Parathyroid adenoma (tissue), 2 donors: ENCODE measurements at regions not wholly inside any gene's neighbourhood (a gene's known extent, or its start where the extent isn't known, plus 50 kb on each side); places are given as distances from the start of the nearest gene placed in this dataset.

Experiments
- H2AFZ ChIP-seq: fragments of 300-600 bp; sonication (generic); one replicate; pipeline ENCODE4 v1.7.0; 2017; ENCODE audit warnings: antibody characterized with exemption, mild to moderate bottlenecking
- H3K27ac ChIP-seq: fragments of 300-600 bp; sonication (generic); one replicate; pipeline ENCODE4 v1.7.0; 2017
- H3K27me3 ChIP-seq: fragments of 300-600 bp; sonication (generic); one replicate; pipeline ENCODE4 v1.7.0; 2017; ENCODE audit warnings: low read length; ENCODE audit not compliant: control insufficient read depth, insufficient read depth
- H3K36me3 ChIP-seq: fragments of 300-600 bp; sonication (generic); one replicate; pipeline ENCODE4 v1.7.0; 2017; ENCODE audit warnings: low read length; ENCODE audit not compliant: control insufficient read depth, insufficient read depth
- H3K4me1 ChIP-seq: fragments of 300-600 bp; sonication (generic); one replicate; pipeline ENCODE4 v1.7.0; 2017; ENCODE audit warnings: control low read depth
- H3K4me2 ChIP-seq: fragments of 300-600 bp; sonication (generic); one replicate; pipeline ENCODE4 v1.7.0; 2017; ENCODE audit warnings: low read length
- H3K4me3 ChIP-seq: fragments of 300-600 bp; sonication (generic); one replicate; pipeline ENCODE4 v1.7.0; 2017; ENCODE audit warnings: low read depth, low read length
- H3K79me2 ChIP-seq: fragments of 300-600 bp; sonication (generic); one replicate; pipeline ENCODE4 v1.7.0; 2017; ENCODE audit warnings: control low read depth
- H3K9ac ChIP-seq: fragments of 300-600 bp; sonication (generic); one replicate; pipeline ENCODE4 v1.7.0; 2017; ENCODE audit warnings: mild to moderate bottlenecking
- H3K9me3 ChIP-seq: fragments of 300-600 bp; sonication (generic); one replicate; pipeline ENCODE4 v1.7.0; 2017; ENCODE audit warnings: low read length; ENCODE audit not compliant: control insufficient read depth
- CTCF ChIP-seq: fragments of 300-600 bp; sonication (generic); IDR thresholded peaks from one replicate; pipeline ENCODE4 v1.7.0; 2017; ENCODE audit warnings: antibody characterized with exemption, mild to moderate bottlenecking
- donor health status: primary hyperparathyroidism.

GRCh38 chr16:85989863-85990643 lies 91.1 kb downstream of the IRF8 start:
- H3K9me3 ChIP-seq = no peaks in the 10 kb centered on the region
- no peak overlapping the region for H3K4me3 ChIP-seq
- TF ChIP-seq CTCF = no peak
- no peak overlapping the region for H3K9ac ChIP-seq
- no peak overlapping the region for H3K27ac ChIP-seq
- no peak overlapping the region for H3K4me2 ChIP-seq
- H3K27me3 ChIP-seq = no peaks in the 10 kb centered on the region
- no peak overlapping the region for H2AFZ ChIP-seq
- H3K36me3 ChIP-seq = no peaks in the 10 kb centered on the region
- no peaks in the 10 kb centered on the region for H3K79me2 ChIP-seq
- H3K4me1 ChIP-seq = no peaks in the 10 kb centered on the region

- Histone ChIP-seq H3K79me2 (no peaks in the 10 kb centered on the region), H3K4me2 (no peak overlapping the region), H3K27ac (no peak overlapping the region), H3K27me3 (no peaks in the 10 kb centered on the region), H3K9me3 (no peaks in the 10 kb centered on the region), H3K36me3 (no peaks in the 10 kb centered on the region), H2AFZ (no peak overlapping the region), H3K4me1 (no peaks in the 10 kb centered on the region), H3K9ac (no peak overlapping the region), H3K4me3 (no peak overlapping the region)
- TF ChIP-seq CTCF = no peak
Measured at GRCh38 chr16:85990861-85991301, 91.9 kb downstream of the IRF8 start.

DNA sequence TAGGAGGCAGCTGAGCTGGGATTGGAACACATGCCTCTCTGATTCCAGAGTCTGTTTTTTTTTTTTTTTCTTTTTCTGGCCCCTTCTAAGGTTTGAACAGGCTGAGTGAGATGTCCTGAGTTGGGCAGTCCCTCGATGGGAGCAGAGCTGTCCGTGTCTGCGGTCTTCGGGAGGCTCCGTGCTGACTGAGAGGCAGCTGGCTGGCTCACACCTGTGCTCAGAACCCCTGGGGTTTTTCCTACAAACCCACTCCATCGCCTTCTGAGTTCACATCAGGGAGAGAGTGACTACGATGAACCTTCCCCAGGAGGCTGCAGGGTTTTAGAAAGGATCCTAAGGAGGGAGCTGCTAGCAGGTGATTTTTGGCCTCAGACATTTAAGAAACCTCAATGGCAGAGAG lies 92.5 kb downstream of the IRF8 start:
- no peak overlapping the region for H3K9ac ChIP-seq
- H3K27ac ChIP-seq = no peak overlapping the region
- no peak overlapping the region for H3K4me3 ChIP-seq
- H3K36me3 ChIP-seq = no peaks in the 10 kb centered on the region
- no peaks in the 10 kb centered on the region for H3K9me3 ChIP-seq
- no peaks in the 10 kb centered on the region for H3K27me3 ChIP-seq
- no peak overlapping the region for H3K4me2 ChIP-seq
- no peaks in the 10 kb centered on the region for H3K4me1 ChIP-seq
- no peak overlapping the region for H2AFZ ChIP-seq
- H3K79me2 ChIP-seq = no peaks in the 10 kb centered on the region
- TF ChIP-seq CTCF = no peak

DNA sequence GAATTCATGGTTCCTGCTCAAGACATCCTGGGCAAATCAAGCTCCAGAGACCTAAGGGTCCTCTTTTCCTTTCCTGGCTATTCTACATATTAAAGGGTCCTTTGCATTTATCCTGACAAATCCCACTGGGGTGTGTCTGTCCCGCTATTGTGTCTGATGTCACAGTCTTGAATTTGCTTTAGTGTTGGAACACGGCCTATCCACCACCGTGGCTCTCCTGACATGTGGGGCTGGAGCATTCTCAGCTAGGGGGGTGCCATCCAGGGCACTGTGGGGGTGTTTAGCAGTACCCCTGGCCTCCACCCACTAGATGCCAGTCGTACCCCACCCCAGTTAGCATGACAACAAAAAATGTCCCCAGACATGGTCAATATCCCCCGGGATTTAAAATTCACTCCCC lies 92.9 kb downstream of the IRF8 start:
- H3K27ac ChIP-seq = no peak overlapping the region

More for the DNA sequence above, 92.9 kb downstream of the IRF8 start:
- H3K79me2 ChIP-seq = no peaks in the 10 kb centered on the region
- H3K4me1 ChIP-seq = no peaks in the 10 kb centered on the region
- no peak overlapping the region for H3K4me2 ChIP-seq
- no peaks in the 10 kb centered on the region for H3K9me3 ChIP-seq
- no peak overlapping the region for H2AFZ ChIP-seq
- TF ChIP-seq CTCF = no peak
- no peaks in the 10 kb centered on the region for H3K27me3 ChIP-seq
- no peaks in the 10 kb centered on the region for H3K36me3 ChIP-seq
- H3K4me3 ChIP-seq = no peak overlapping the region
- H3K9ac ChIP-seq = no peak overlapping the region
